ENCODE measurements at regions not wholly inside any gene's neighbourhood (a gene's known extent, or its start where the extent isn't known, plus 50 kb on each side); places are given as distances from the start of the nearest gene placed in this dataset.
A peak's percentile ranks its signal among the peaks of the same experiment; 100 is the strongest.

GRCh38 chr7:21357151-21358097 lies 70.5 kb upstream of the SP4 start:
- DNase-seq (no peak), ATAC-seq (no peak)
- H3K9me2 ChIP-seq (replicated peaks; ENCODE audit: low read length): no peaks in the 10 kb centered on the region
- intact Hi-C loops (cut with micrococcal nuclease): no loop called here
- no peak overlapping the region for H2AFZ ChIP-seq (ENCODE audit: low read length)
- BruUV-seq (replicated peaks): no TSS peak
- no peaks in the 10 kb centered on the region for H3K36me3 ChIP-seq (ENCODE audit: low read depth, low read length)
- H3K79me2 ChIP-seq (ENCODE audit: low read length): no peaks in the 10 kb centered on the region
- no peaks in the 10 kb centered on the region for H3K9me3 ChIP-seq (ENCODE audit: low read length)
- ChIA-PET CTCF (no interaction called here), POLR2A (ENCODE audit: unreplicated experiment) (interaction anchor here (0.6 kb wide), 1 partner anchor 71 kb away, joined by 3 read pairs; the partner anchor contains the start of gene SP4)
- H3K4me2 ChIP-seq (ENCODE audit: low read length): no peak overlapping the region
- no peaks in the 10 kb centered on the region for H3F3A ChIP-seq (ENCODE audit: low read length, unreplicated experiment)
- no peak overlapping the region for H3K4me3 ChIP-seq (ENCODE audit: low read length)
- peaks cover 37% of the 10 kb centered on the region for H3K27me3 ChIP-seq (ENCODE audit: low read length)
- no peaks in the 10 kb centered on the region for H3K4me1 ChIP-seq (ENCODE audit: insufficient read depth, low read length)
- TF ChIP-seq EZH2phosphoT487 (IDR thresholded peaks at IDR 0.05; ENCODE audit: borderline replicate concordance, low read length) (no peak), CTCF (conservative IDR thresholded peaks at IDR 0.05; ENCODE audit: low read depth, low read length) (no peak), EZH2 (IDR thresholded peaks at IDR 0.05; ENCODE audit: low read length, unreplicated experiment) (no peak)
- H3K9ac ChIP-seq (ENCODE audit: low read length): no peak overlapping the region
- H3K27ac ChIP-seq (ENCODE audit: low read length): no peak overlapping the region
- H4K20me1 ChIP-seq (ENCODE audit: low read length): no peaks in the 10 kb centered on the region

GRCh38 chr7:21358648-21359047 lies 69.2 kb upstream of the SP4 start:
- ChIA-PET POLR2A (ENCODE audit: unreplicated experiment) (no interaction called here), CTCF (no interaction called here)
- Histone ChIP-seq H3K27me3 (ENCODE audit: low read length) (peaks cover 26% of the 10 kb centered on the region), H3K4me2 (ENCODE audit: low read length) (no peak overlapping the region), H3K9me2 (replicated peaks; ENCODE audit: low read length) (no peaks in the 10 kb centered on the region), H3K9me3 (ENCODE audit: low read length) (no peaks in the 10 kb centered on the region), H3K36me3 (ENCODE audit: low read depth, low read length) (no peaks in the 10 kb centered on the region), H3K27ac (ENCODE audit: low read length) (no peak overlapping the region), H4K20me1 (ENCODE audit: low read length) (no peaks in the 10 kb centered on the region), H3K9ac (ENCODE audit: low read length) (no peak overlapping the region), H3F3A (ENCODE audit: low read length, unreplicated experiment) (no peaks in the 10 kb centered on the region), H3K4me3 (ENCODE audit: low read length) (no peak overlapping the region), H3K4me1 (ENCODE audit: insufficient read depth, low read length) (no peaks in the 10 kb centered on the region), H2AFZ (ENCODE audit: low read length) (no peak overlapping the region), H3K79me2 (ENCODE audit: low read length) (no peaks in the 10 kb centered on the region)
- peak; percentile 18 for DNase-seq
- intact Hi-C loops (cut with micrococcal nuclease): no loop called here
- no TSS peak for BruUV-seq (replicated peaks)
- TF ChIP-seq CTCF (conservative IDR thresholded peaks at IDR 0.05; ENCODE audit: low read depth, low read length): no peak
- TF ChIP-seq EZH2phosphoT487 (IDR thresholded peaks at IDR 0.05; ENCODE audit: borderline replicate concordance, low read length): no peak
- no peak for TF ChIP-seq EZH2 (IDR thresholded peaks at IDR 0.05; ENCODE audit: low read length, unreplicated experiment)
- ATAC-seq: no peak

GRCh38 chr7:21359163-21359562 lies 68.7 kb upstream of the SP4 start:
- ATAC-seq: no peak
- no peak overlapping the region for H2AFZ ChIP-seq (ENCODE audit: low read length)
- H3K9me2 ChIP-seq (replicated peaks; ENCODE audit: low read length): no peaks in the 10 kb centered on the region
- no peak overlapping the region for H3K27ac ChIP-seq (ENCODE audit: low read length)
- no peaks in the 10 kb centered on the region for H3F3A ChIP-seq (ENCODE audit: low read length, unreplicated experiment)
- intact Hi-C loops (cut with micrococcal nuclease): no loop called here
- ChIA-PET POLR2A (ENCODE audit: unreplicated experiment) (no interaction called here), CTCF (no interaction called here)
- H4K20me1 ChIP-seq (ENCODE audit: low read length): no peaks in the 10 kb centered on the region
- H3K36me3 ChIP-seq (ENCODE audit: low read depth, low read length): no peaks in the 10 kb centered on the region
- H3K27me3 ChIP-seq (ENCODE audit: low read length): peaks cover 20% of the 10 kb centered on the region
- TF ChIP-seq EZH2 (IDR thresholded peaks at IDR 0.05; ENCODE audit: low read length, unreplicated experiment) (no peak), EZH2phosphoT487 (IDR thresholded peaks at IDR 0.05; ENCODE audit: borderline replicate concordance, low read length) (no peak), CTCF (conservative IDR thresholded peaks at IDR 0.05; ENCODE audit: low read depth, low read length) (no peak)
- no TSS peak for BruUV-seq (replicated peaks)
- H3K4me1 ChIP-seq (ENCODE audit: insufficient read depth, low read length): peaks cover 2% of the 10 kb centered on the region; the same call in 1 of the 2 replicates
- H3K4me3 ChIP-seq (ENCODE audit: low read length): no peak overlapping the region
- H3K4me2 ChIP-seq (ENCODE audit: low read length): no peak overlapping the region
- H3K79me2 ChIP-seq (ENCODE audit: low read length): no peaks in the 10 kb centered on the region
- no peak for DNase-seq
- H3K9me3 ChIP-seq (ENCODE audit: low read length): no peaks in the 10 kb centered on the region
- H3K9ac ChIP-seq (ENCODE audit: low read length): no peak overlapping the region
